ENCODE measurements at regions not wholly inside any gene's neighbourhood (a gene's known extent, or its start where the extent isn't known, plus 50 kb on each side); places are given as distances from the start of the nearest gene placed in this dataset.

GRCh38 chr6:138598562-138599173 is 99.4 kb upstream of the NHSL1 start:
- TF ChIP-seq, protein P1, sequence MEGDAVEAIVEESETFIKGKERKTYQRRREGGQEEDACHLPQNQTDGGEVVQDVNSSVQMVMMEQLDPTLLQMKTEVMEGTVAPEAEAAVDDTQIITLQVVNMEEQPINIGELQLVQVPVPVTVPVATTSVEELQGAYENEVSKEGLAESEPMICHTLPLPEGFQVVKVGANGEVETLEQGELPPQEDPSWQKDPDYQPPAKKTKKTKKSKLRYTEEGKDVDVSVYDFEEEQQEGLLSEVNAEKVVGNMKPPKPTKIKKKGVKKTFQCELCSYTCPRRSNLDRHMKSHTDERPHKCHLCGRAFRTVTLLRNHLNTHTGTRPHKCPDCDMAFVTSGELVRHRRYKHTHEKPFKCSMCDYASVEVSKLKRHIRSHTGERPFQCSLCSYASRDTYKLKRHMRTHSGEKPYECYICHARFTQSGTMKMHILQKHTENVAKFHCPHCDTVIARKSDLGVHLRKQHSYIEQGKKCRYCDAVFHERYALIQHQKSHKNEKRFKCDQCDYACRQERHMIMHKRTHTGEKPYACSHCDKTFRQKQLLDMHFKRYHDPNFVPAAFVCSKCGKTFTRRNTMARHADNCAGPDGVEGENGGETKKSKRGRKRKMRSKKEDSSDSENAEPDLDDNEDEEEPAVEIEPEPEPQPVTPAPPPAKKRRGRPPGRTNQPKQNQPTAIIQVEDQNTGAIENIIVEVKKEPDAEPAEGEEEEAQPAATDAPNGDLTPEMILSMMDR (IDR thresholded peaks at IDR 0.05 in 2 of 3, conservative IDR thresholded peaks at IDR 0.05 in 1 of 3; ENCODE audit: control insufficient read depth in 2 of 3, extremely low read depth in 1 of 3, insufficient read depth in 1 of 3, low read depth in 3 of 3, low read length in 3 of 3), result no peak
- TF ChIP-seq MXI1 (IDR thresholded peaks at IDR 0.05; ENCODE audit: low read depth, low read length), result no peak
- TF ChIP-seq CHD2 (IDR thresholded peaks at IDR 0.05; ENCODE audit: borderline replicate concordance, low read depth, low read length), result no peak
- no peak for TF ChIP-seq EZH2 (IDR thresholded peaks at IDR 0.05; ENCODE audit: borderline replicate concordance, control insufficient read depth, low read depth, low read length)
- no peak for TF ChIP-seq RAD21 (IDR thresholded peaks at IDR 0.05; ENCODE audit: insufficient read depth, low read depth, low read length)
- TF ChIP-seq, protein P2, sequence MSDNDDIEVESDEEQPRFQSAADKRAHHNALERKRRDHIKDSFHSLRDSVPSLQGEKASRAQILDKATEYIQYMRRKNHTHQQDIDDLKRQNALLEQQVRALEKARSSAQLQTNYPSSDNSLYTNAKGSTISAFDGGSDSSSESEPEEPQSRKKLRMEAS (IDR thresholded peaks at IDR 0.05; ENCODE audit: low read depth, low read length), result no peak
- TF ChIP-seq CBX5 (IDR thresholded peaks at IDR 0.05; ENCODE audit: low read depth), result no peak
- TF ChIP-seq MEF2A (IDR thresholded peaks at IDR 0.05; ENCODE audit: insufficient read depth, low read depth, low read length), result no peak
- TF ChIP-seq, protein P3, sequence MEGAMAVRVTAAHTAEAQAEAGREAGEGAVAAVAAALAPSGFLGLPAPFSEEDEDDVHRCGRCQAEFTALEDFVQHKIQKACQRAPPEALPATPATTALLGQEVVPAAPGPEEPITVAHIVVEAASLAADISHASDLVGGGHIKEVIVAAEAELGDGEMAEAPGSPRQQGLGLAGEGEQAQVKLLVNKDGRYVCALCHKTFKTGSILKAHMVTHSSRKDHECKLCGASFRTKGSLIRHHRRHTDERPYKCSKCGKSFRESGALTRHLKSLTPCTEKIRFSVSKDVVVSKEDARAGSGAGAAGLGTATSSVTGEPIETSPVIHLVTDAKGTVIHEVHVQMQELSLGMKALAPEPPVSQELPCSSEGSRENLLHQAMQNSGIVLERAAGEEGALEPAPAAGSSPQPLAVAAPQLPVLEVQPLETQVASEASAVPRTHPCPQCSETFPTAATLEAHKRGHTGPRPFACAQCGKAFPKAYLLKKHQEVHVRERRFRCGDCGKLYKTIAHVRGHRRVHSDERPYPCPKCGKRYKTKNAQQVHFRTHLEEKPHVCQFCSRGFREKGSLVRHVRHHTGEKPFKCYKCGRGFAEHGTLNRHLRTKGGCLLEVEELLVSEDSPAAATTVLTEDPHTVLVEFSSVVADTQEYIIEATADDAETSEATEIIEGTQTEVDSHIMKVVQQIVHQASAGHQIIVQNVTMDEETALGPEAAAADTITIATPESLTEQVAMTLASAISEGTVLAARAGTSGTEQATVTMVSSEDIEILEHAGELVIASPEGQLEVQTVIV (IDR thresholded peaks at IDR 0.05; ENCODE audit: borderline replicate concordance, partially characterized antibody), result no peak
- TF ChIP-seq CEBPB (IDR thresholded peaks at IDR 0.05; ENCODE audit: borderline replicate concordance in 1 of 2, low read depth in 2 of 2, low read length in 2 of 2), result no peak
- TF ChIP-seq RFX5 (IDR thresholded peaks at IDR 0.05; ENCODE audit: low read depth, low read length), result no peak
- TF ChIP-seq SIN3A (IDR thresholded peaks at IDR 0.05; ENCODE audit: low read depth, low read length), result no peak

All from GM12878 (cell line).